Right cardiac atrium (tissue), 5 donors: ENCODE measurements at regions not wholly inside any gene's neighbourhood (a gene's known extent, or its start where the extent isn't known, plus 50 kb on each side); places are given as distances from the start of the nearest gene placed in this dataset.
"Not testable (repeated sequence)": the region's sequence is repeated elsewhere in the genome, so short reads cannot be mapped to it uniquely, and the experiment has no call there.

Experiments used
- ATAC-seq, 2 donors: fragments of 200-7000 bp; cut with Tn5 transposase; one replicate each; pipeline versions ENCODE4 v1.8.0 to v1.9.1; 2020; ENCODE audit warnings: moderate library complexity in 2 of 2, mild to moderate bottlenecking in 1 of 2
- DNase-seq, 3 donors: peaks; one replicate each; pipeline ENCODE4 v3.0.0-alpha.2; 2020
- H3K27ac ChIP-seq: one replicate; pipeline ENCODE4 v1.5.1; 2013; ENCODE audit warnings: mild to moderate bottlenecking, low read length, control low read depth, moderate library complexity
- H3K27me3 ChIP-seq: one replicate; pipeline ENCODE4 v1.6.1; 2013; ENCODE audit not compliant: control insufficient read depth, insufficient read depth
- H3K4me1 ChIP-seq: one replicate; pipeline ENCODE4 v1.6.1; 2013; ENCODE audit warnings: low read length; ENCODE audit not compliant: control insufficient read depth, insufficient read depth
- H3K4me3 ChIP-seq: one replicate; pipeline ENCODE4 v1.5.1; 2013; ENCODE audit warnings: low read length, control low read depth
- H3K9me3 ChIP-seq: one replicate; pipeline ENCODE4 v1.6.1; 2013; ENCODE audit warnings: low read length; ENCODE audit not compliant: control insufficient read depth
- WGBS: extraction: QIAGEN DNeasy Blood & Tissue Kit; methylation state at CpG from one replicate; pipeline ENCODE4 v1.1.7; 2013; 5-methylcytosine and 5-hydroxymethylcytosine counted together
- intact Hi-C, 4 donors: fragments of 100-400 bp; cut with DNase I; formaldehyde crosslinking; loops; one replicate each; pipeline versions ENCODE4 v1.11.0 to v1.14.0; 2022 to 2023
- donor health status: healthy with polysubstance abuse.
- donor health status: DM: no; HTN: yes; CAD: no.
- donor health status: DM: no; HTN: no; CAD: no.
- donor health status: DM: no; HTN: yes; CAD: no; lungs with severe emphysema.
- donor health status: DM: yes; HTN: yes; CAD: no.

DNA sequence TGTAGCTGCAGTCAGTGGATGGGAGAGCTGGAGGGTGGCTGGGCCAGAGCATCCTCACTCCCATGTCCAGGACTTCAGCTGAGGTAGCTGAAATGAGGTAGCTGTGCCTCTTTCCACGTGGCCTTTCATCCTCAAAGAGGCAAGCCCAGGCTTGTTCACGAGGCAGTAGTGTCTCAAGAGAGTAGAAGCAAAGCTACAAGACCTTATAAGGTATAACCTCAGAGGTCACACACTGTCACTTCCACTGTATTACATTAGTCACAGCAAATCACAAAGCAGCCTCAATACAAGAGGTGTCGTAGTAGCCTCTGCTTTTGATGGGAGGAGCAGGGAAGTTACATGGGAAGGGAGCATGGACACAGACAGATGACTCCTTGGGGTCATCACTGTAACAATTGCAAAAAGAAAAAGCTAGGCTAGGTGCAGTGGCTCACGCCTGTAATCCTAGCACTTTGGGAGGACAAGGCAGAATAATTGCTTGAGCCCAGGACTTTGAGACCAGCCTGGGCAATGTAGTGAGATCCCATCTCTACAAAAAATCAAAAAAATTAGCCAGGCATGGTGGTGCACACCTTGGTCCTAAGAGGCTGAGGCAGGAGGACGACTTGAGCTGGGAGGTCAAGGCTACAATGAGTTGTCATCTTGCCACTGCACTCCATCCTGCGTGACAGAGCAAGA is 97.5 kb downstream of the SKIDA1 start:
- ATAC-seq (no peak), DNase-seq (no peak)
- intact Hi-C loops = no loop called here
- Histone ChIP-seq H3K9me3 (peaks cover 3% of the 10 kb centered on the region), H3K4me1 (no peaks in the 10 kb centered on the region), H3K4me3 (no peak overlapping the region), H3K27me3 (no peaks in the 10 kb centered on the region), H3K27ac (no peak overlapping the region)
- 82% methylated on average over 6 of the region's 6 CpGs for WGBS

DNA sequence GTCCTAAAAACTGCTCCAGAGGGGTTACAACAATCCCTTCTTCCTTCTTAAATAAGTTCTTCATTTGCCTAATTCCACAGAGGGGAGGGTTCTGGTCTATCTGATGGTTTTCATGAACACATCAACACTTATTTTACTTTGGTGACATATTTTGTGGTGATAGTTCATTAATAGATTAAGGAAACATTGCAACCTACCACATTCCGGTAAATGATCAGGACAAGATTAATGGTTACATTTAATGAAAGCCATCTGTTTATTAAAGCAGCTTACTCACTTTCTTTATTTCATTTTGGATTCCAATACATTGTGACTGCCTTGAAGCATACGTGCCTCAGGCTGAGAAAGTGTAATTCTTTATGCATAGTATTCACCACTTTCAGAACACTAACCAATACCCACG is 101.0 kb downstream of the SKIDA1 start:
- WGBS = 61% methylated on average over 3 of the region's 3 CpGs
- Histone ChIP-seq H3K4me1 (no peaks in the 10 kb centered on the region), H3K4me3 (no peak overlapping the region), H3K27ac (no peak overlapping the region), H3K27me3 (no peaks in the 10 kb centered on the region), H3K9me3 (peaks cover 3% of the 10 kb centered on the region)
- DNase-seq (no peak), ATAC-seq (no peak)
- intact Hi-C loops = no loop called here

DNA sequence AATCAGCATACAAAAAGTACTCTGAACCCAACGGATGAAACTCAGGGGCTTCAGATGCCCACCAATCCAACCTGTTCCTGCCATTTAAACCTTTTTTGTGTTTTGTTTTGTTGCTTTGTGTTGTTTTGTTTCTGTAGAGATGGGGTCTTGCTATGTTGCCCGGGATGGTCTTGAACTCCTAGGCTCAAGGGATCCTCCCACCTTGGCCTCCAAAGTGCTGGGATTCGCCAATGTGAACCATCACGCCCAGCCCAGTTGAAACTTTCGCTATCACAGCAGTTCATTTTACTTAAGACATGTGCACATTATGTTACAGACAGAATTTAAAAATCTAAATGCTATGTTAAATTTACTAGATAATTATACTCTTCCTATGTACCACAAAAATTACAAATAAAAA is 101.6 kb downstream of the SKIDA1 start:
- ATAC-seq (no peak), DNase-seq (no peak)
- Histone ChIP-seq H3K27ac (no peak overlapping the region), H3K9me3 (peaks cover 3% of the 10 kb centered on the region), H3K4me1 (no peaks in the 10 kb centered on the region), H3K4me3 (no peak overlapping the region), H3K27me3 (no peaks in the 10 kb centered on the region)
- WGBS = 93% methylated on average over 5 of the region's 5 CpGs
- intact Hi-C loops = no loop called here

DNA sequence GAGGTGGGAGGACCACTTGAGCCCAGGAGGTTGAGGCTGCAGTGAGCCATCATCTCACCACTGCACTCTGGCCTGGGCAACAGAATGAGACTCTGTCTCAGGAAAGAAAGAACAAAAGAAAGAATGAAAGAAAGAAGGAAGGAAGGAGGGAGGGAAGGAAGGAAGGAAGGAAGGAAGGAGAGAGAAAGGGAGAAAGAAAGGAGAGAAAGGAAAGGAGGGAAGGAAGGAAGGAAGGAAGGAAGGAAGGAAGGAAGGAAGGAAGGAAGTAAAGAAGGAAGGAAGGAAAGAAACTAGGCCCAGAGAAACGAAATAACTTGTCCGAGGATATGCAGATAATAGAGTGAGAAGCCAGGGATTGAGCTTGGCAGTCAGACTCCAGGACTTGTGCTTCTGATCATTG is 102.1 kb downstream of the SKIDA1 start:
- Histone ChIP-seq H3K27me3 (no peaks in the 10 kb centered on the region), H3K27ac (no peak overlapping the region), H3K4me3 (no peak overlapping the region), H3K4me1 (no peaks in the 10 kb centered on the region), H3K9me3 (peaks cover 3% of the 10 kb centered on the region)
- DNase-seq = no peak
- 56% methylated on average over 2 of the region's 2 CpGs for WGBS
- intact Hi-C loops = no loop called here
- no peak for ATAC-seq

DNA sequence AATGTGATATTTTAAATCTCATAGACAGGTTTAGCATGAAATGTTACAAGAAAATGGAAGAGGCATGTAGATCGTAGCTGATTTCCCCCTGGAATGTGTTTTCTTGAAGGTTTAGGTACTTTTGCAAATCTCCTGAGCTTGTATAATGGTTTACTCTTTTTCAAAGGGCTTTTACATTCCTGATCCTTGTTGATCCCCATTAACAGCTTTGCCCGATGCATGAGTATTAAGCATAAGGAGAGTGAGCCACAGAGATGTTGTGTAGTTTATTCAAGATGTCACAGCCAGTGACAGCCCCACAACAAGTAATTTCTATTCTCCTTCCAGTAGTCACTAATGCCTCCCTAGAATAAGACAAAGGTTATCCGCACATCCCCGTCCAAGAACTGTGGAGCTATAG is 103.7 kb downstream of the SKIDA1 start:
- Histone ChIP-seq H3K4me3 (no peak overlapping the region), H3K27me3 (no peaks in the 10 kb centered on the region), H3K27ac (no peak overlapping the region), H3K4me1 (no peaks in the 10 kb centered on the region), H3K9me3 (no peaks in the 10 kb centered on the region)
- ATAC-seq (no peak), DNase-seq (no peak)
- intact Hi-C loops = no loop called here
- 97% methylated on average over 4 of the region's 4 CpGs for WGBS

DNA sequence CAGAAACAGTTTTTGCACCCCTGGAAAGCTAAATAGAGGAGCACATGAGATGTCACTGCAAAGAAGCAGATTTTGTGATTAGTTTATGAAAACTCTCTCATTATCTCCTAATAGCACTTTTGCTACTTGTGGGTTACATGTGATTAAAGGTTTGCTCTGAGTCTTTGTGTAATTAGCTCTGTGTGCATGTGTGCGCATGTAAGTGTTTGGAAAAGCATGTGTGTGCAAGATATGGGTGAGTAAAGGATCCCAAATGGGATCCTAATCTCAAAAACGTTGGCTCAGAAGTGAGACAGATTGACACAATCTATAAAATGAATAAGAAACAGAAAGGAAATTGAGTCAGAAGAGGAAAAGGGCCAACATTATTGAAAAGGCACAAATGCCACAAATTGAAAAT is 104.5 kb downstream of the SKIDA1 start:
- 53% methylated on average over 2 of the region's 2 CpGs for WGBS
- intact Hi-C loops = no loop called here
- Histone ChIP-seq H3K4me3 (no peak overlapping the region), H3K27me3 (no peaks in the 10 kb centered on the region), H3K4me1 (no peaks in the 10 kb centered on the region), H3K27ac (no peak overlapping the region), H3K9me3 (no peaks in the 10 kb centered on the region)
- DNase-seq (no peak), ATAC-seq (no peak)

DNA sequence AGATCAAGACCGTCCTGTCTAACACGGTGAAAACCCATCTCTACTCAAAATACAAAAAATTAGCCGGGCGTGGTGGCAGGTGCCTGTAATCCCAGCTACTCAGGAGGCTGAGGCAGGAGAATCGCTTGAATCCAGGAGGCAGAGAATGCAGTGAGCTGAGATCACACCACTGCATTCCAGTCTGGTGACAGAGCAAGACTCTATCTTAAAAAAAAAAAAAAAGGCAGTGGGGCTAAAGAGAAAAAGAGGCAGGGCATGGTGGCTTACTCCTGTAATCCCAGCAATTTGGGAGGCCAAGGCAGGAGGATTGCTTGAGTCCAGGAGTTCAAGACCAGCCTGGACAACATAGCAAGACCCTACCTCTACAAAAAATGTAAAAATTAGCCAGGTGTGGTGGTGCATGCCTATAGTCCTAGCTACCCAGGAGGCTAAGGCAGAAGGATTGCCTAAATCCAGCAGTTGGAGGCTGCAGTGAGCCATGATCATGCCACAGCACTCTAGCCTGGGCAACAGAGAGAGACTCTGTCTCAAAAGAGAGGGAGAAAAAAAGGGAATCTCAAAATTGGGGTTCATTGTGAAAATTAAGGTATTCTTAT is 106.4 kb downstream of the SKIDA1 start:
- H3K4me1 ChIP-seq, H3K27me3 ChIP-seq, DNase-seq, intact Hi-C loops, H3K4me3 ChIP-seq, H3K9me3 ChIP-seq, ATAC-seq, H3K27ac ChIP-seq: not testable (repeated sequence)
- WGBS = 94% methylated on average over 5 of the region's 5 CpGs

DNA sequence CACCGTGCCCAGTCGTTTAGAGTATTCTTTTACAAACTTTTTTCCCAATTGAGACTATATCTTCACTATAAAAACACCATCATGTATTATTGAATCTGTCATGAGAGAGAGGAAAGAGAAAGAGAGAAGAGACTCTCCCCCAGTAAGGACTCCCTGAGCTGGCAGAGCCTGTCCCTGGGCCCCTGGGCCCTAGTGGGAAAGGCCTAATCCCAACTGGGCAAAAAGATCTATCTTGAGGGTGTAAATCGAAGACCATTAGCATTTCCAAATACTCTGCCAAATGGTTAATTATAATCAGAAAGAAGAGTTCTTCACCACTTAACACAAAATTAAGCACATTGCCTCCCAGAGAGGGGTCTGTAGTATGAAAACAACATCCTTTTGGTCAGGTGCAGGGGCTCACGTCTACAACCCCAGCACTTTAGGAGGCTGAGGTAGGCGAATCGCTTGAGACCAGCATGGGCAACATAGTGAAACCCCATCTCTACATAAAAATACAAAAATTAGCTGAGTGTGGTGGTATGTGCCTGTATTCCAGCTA is 108.2 kb downstream of the SKIDA1 start:
- intact Hi-C loops = no loop called here
- WGBS = 86% methylated on average over 6 of the region's 6 CpGs

DNA sequence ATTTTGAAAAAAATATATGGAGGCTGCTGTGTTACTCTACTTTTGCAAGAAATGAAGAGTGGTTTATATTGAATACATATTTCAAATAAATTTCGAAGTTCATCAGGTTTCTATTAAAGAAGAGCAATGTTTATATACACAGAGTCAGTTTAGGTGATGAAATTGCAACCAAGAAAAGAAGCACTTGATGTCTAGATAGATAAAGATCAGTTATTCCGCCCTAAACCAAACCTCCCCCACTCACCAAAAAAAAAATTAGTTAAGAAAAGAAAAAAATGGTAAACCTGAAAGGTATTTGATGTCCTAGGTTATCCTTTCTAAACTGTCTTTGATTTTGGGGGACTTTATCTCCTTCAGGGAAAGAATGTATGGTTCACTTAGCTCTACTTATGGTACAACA is 111.8 kb downstream of the SKIDA1 start:
- WGBS = 81% methylated on average over 2 of the region's 2 CpGs
- no peaks in the 10 kb centered on the region for H3K9me3 ChIP-seq

More for the DNA sequence above, 108.2 kb downstream of the SKIDA1 start:
- H3K4me1 ChIP-seq = no peaks in the 10 kb centered on the region
- no peaks in the 10 kb centered on the region for H3K9me3 ChIP-seq
- no peaks in the 10 kb centered on the region for H3K27me3 ChIP-seq
- no peak for DNase-seq
- H3K27ac ChIP-seq = no peak overlapping the region
- no peak for ATAC-seq
- no peak overlapping the region for H3K4me3 ChIP-seq

DNA sequence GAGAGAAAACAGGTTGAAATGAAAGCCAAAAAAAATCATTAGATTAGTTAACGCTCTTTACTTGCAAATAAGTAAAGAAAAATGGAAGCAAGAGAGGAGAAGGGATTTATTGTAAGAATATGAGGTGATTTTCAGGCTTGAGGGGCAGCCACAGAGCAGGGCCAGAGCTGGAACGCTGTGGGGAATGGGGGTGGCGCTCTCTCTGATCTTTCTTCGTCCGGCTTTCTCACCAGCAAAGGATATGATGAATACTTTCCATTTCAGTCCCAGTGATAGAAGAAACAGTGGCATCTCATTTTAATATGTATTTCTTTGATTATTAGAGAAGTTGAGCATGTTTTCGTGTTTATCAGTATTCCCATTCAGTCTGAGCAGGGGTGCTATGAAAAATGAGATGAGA is 112.2 kb downstream of the SKIDA1 start:
- DNase-seq (no peak), ATAC-seq (peak in 1 of 2 donors; percentile 74)
- Histone ChIP-seq H3K27me3 (no peaks in the 10 kb centered on the region), H3K9me3 (no peaks in the 10 kb centered on the region), H3K4me1 (no peaks in the 10 kb centered on the region), H3K4me3 (no peak overlapping the region), H3K27ac (no peak overlapping the region)
- intact Hi-C loops = no loop called here
- 78% methylated on average over 6 of the region's 6 CpGs for WGBS

More for the DNA sequence above, 111.8 kb downstream of the SKIDA1 start:
- DNase-seq = no peak
- no peak for ATAC-seq
- Histone ChIP-seq H3K27ac (no peak overlapping the region), H3K4me1 (no peaks in the 10 kb centered on the region), H3K27me3 (no peaks in the 10 kb centered on the region), H3K4me3 (no peak overlapping the region)
- intact Hi-C loops = no loop called here

DNA sequence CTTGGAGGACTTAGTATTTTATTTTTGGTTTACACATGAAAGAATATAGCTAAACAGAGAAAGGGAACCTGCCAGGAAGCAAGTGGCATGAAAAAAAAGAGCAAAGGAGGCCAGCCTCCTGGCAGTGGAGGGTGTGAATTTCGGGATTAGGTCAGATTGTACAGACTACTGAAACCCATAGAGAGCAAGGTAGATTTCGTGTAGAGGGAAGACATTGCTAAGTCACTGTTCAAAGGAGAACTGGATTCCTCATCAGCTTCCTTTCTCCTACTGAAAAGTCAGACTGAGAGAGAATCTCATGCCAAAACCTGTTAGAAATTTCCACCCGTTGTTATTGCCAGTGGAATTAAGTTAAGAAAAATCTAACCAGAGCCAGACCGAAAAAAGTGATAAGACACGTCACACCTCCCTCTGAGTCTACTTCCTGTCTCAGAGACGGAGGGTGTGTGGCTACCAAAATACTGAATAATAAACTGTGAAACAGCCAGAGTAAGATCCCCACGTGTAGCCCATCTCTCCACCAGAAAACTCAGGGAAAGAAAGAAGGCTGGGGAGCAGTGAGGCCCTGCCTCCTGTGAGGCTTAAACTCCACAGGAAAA is 118.8 kb downstream of the SKIDA1 start:
- intact Hi-C loops = no loop called here
- no peak overlapping the region for H3K27ac ChIP-seq
- no peaks in the 10 kb centered on the region for H3K27me3 ChIP-seq
- ATAC-seq (peak; percentile 24 to 93), DNase-seq (no peak)
- 44% methylated on average over 7 of the region's 7 CpGs for WGBS
- no peak overlapping the region for H3K4me3 ChIP-seq
- H3K9me3 ChIP-seq = no peaks in the 10 kb centered on the region
- H3K4me1 ChIP-seq = peaks cover 3% of the 10 kb centered on the region
